ENCODE measurements at regions not wholly inside any gene's neighbourhood (a gene's known extent, or its start where the extent isn't known, plus 50 kb on each side); places are given as distances from the start of the nearest gene placed in this dataset.

DNA sequence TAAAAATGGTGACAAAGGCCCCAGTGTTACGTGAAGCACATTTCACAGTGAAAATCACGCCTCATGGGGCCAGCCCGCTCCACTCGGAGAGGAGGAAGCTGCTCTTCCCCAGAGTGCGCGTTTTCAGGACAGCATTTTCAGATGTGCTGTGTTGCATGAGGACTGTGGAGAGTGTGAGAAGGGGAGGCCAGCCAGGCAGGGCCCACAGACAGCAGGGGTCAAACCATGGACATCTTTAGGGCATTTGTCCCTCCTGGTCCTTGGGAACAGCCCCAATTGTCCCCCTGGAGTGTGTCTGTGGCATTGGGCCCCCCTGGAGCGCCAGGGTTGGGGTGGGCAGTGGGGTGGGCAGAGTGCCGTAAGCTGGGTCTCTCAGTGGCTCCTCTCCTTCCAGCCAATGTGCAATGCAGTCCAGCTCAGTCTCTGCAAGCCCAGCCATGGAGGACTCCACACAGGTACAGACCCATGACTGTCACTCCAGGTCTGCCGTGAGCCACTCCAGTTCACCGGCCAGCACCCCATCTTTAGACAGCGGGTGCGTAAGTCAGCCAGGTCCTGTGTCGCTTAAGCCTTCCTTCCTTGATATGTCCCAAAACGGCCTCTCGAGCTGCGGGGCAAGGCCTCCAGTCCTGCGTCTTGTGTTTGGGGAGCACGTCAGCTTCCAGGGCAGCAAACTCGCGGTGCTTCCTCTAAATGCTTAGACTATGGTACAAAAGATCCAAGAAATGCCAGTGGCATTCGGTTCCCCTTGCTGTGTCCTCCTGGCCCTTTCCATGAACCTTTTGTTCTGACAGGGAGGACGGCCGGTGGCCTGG is 159.3 kb upstream of the AFDN start:
- TF ChIP-seq, protein P1, sequence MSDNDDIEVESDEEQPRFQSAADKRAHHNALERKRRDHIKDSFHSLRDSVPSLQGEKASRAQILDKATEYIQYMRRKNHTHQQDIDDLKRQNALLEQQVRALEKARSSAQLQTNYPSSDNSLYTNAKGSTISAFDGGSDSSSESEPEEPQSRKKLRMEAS (IDR thresholded peaks at IDR 0.05) = no peak
- TF ChIP-seq RAD21 (IDR thresholded peaks at IDR 0.05; ENCODE audit: low read depth) = no peak

DNA sequence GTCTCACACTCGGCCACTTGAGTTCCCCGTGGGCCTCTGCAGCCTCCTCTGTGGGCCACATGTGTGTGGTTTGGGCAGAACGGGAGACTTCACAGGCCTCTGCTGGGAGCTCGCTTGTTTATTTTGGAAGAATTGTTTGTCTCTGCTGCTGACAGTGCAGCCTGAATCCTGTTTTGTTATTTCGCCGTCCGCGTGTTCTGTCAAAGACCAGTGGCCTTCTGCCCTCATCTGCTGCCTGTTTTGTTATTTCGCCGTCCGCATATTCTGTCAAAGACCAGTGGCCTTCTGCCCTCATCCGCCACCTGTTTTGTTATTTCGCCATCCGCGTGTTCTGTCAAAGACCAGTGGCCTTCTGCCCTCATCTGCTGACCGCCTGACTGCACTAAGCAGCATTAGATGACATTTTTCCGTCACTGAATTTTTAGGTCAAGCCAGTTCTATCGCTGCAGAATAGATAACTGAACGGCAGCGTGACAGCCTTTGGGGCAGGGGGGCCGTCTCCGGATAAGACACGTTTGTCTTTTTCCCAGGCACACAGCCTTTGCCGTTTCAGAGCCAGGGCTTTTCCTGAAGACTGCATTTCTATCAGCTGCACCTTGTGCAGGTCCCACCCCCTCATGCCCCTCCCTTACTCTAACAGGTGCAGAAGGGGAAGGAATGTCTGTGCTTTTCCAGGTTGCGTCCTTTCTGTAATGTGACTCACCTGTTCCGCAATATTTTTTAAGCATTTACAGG is 158.5 kb upstream of the AFDN start:
- TF ChIP-seq TEAD4 (IDR thresholded peaks at IDR 0.05) = no peak
- no peak for TF ChIP-seq FOXM1 (IDR thresholded peaks at IDR 0.05; ENCODE audit: borderline replicate concordance, low read depth)
- TF ChIP-seq EGR1 (IDR thresholded peaks at IDR 0.05) = no peak
- no peak for TF ChIP-seq TCF12 (IDR thresholded peaks at IDR 0.05; ENCODE audit: low read depth)
- TF ChIP-seq, protein P2, sequence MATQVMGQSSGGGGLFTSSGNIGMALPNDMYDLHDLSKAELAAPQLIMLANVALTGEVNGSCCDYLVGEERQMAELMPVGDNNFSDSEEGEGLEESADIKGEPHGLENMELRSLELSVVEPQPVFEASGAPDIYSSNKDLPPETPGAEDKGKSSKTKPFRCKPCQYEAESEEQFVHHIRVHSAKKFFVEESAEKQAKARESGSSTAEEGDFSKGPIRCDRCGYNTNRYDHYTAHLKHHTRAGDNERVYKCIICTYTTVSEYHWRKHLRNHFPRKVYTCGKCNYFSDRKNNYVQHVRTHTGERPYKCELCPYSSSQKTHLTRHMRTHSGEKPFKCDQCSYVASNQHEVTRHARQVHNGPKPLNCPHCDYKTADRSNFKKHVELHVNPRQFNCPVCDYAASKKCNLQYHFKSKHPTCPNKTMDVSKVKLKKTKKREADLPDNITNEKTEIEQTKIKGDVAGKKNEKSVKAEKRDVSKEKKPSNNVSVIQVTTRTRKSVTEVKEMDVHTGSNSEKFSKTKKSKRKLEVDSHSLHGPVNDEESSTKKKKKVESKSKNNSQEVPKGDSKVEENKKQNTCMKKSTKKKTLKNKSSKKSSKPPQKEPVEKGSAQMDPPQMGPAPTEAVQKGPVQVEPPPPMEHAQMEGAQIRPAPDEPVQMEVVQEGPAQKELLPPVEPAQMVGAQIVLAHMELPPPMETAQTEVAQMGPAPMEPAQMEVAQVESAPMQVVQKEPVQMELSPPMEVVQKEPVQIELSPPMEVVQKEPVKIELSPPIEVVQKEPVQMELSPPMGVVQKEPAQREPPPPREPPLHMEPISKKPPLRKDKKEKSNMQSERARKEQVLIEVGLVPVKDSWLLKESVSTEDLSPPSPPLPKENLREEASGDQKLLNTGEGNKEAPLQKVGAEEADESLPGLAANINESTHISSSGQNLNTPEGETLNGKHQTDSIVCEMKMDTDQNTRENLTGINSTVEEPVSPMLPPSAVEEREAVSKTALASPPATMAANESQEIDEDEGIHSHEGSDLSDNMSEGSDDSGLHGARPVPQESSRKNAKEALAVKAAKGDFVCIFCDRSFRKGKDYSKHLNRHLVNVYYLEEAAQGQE (IDR thresholded peaks at IDR 0.05; ENCODE audit: low read depth) = no peak
- no peak for TF ChIP-seq YY1 (IDR thresholded peaks at IDR 0.05; ENCODE audit: low read depth)
- TF ChIP-seq, protein P1 (IDR thresholded peaks at IDR 0.05) = no peak
- no peak for TF ChIP-seq CEBPB (IDR thresholded peaks at IDR 0.05)
- TF ChIP-seq EP300 (IDR thresholded peaks at IDR 0.05; ENCODE audit: borderline replicate concordance) = no peak
- no peak for TF ChIP-seq NFIC (IDR thresholded peaks at IDR 0.05)
- TF ChIP-seq CREB1 (IDR thresholded peaks at IDR 0.05; ENCODE audit: low read depth) = no peak
- no peak for TF ChIP-seq ZBTB7A (IDR thresholded peaks at IDR 0.05; ENCODE audit: low read depth)
- no peak for TF ChIP-seq TAF1 (IDR thresholded peaks at IDR 0.05; ENCODE audit: low read depth)
- no peak for TF ChIP-seq RAD21 (IDR thresholded peaks at IDR 0.05; ENCODE audit: low read depth)
- TF ChIP-seq, protein P3, sequence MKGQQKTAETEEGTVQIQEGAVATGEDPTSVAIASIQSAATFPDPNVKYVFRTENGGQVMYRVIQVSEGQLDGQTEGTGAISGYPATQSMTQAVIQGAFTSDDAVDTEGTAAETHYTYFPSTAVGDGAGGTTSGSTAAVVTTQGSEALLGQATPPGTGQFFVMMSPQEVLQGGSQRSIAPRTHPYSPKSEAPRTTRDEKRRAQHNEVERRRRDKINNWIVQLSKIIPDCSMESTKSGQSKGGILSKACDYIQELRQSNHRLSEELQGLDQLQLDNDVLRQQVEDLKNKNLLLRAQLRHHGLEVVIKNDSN (IDR thresholded peaks at IDR 0.05) = no peak

DNA sequence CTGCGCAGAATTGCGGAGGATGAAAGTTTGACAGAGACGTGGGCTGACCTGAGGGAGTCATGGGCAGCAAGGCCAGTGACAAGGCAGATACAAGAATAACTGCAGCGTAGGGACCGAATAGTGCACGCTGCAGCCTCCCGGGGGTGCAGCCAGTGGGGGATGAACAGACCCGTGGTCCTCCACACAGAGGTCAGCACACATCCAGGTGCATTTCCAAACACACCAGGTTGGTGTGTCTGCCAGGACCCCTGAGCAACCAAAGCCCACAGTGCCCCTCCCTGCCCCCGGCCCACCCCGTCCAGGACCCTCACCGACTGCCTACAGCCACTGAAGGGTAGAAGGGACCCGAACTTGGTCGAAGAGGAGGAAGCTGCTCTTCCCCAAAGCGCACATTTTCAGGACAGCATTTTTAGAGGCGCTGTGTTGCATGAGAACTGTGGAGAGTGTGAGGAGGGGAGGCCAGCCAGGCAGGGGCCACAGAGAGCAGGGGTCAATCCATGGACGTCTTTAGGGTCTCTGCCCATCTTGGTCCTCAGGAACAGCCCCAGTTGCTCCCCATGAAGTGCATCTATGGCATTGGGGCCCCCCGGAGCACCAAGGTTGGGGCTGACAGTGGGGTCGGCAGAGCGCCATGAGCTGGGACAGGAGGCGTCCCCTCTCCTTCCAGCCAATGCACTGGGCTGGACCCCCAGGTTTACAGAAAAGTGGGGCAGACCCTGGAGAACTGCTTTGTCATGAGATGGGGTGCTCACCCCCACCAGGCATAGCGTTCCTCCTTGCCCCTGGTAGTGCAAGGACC is 157.8 kb upstream of the AFDN start:
- no peak for TF ChIP-seq TCF12 (IDR thresholded peaks at IDR 0.05; ENCODE audit: low read depth)
- TF ChIP-seq EP300 (IDR thresholded peaks at IDR 0.05; ENCODE audit: borderline replicate concordance) = no peak
- TF ChIP-seq TEAD4 (IDR thresholded peaks at IDR 0.05) = no peak
- TF ChIP-seq EGR1 (IDR thresholded peaks at IDR 0.05) = no peak
- TF ChIP-seq, protein P3 (IDR thresholded peaks at IDR 0.05) = no peak
- TF ChIP-seq, protein P1 (IDR thresholded peaks at IDR 0.05) = no peak
- TF ChIP-seq FOXM1 (IDR thresholded peaks at IDR 0.05; ENCODE audit: borderline replicate concordance, low read depth) = no peak
- no peak for TF ChIP-seq CEBPB (IDR thresholded peaks at IDR 0.05)
- TF ChIP-seq YY1 (IDR thresholded peaks at IDR 0.05; ENCODE audit: low read depth) = no peak
- no peak for TF ChIP-seq CREB1 (IDR thresholded peaks at IDR 0.05; ENCODE audit: low read depth)
- no peak for TF ChIP-seq NFIC (IDR thresholded peaks at IDR 0.05)
- no peak for TF ChIP-seq RAD21 (IDR thresholded peaks at IDR 0.05; ENCODE audit: low read depth)
- TF ChIP-seq ZBTB7A (IDR thresholded peaks at IDR 0.05; ENCODE audit: low read depth) = no peak
- TF ChIP-seq, protein P2 (IDR thresholded peaks at IDR 0.05; ENCODE audit: low read depth) = no peak
- TF ChIP-seq TAF1 (IDR thresholded peaks at IDR 0.05; ENCODE audit: low read depth) = no peak

DNA sequence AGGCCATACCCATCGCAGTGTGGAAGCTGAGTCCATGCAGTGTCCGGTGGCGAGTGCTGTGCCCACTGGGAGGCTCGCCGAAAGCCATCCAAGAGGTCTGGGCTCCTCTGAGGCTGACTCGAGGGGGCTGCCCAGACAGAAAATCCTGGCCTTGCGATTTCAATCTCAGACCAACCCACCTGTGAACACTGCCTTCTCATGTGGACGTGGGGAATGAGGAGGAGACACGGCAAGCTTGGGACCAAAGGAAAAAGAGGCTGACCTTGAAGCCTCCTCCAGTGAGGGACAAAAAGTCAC is 157.2 kb upstream of the AFDN start:
- TF ChIP-seq CREB1 (IDR thresholded peaks at IDR 0.05; ENCODE audit: low read depth) (no peak), TAF1 (IDR thresholded peaks at IDR 0.05; ENCODE audit: low read depth) (no peak), YY1 (IDR thresholded peaks at IDR 0.05; ENCODE audit: low read depth) (no peak), EP300 (IDR thresholded peaks at IDR 0.05; ENCODE audit: borderline replicate concordance) (no peak), RAD21 (IDR thresholded peaks at IDR 0.05; ENCODE audit: low read depth) (no peak), CEBPB (IDR thresholded peaks at IDR 0.05) (no peak), FOXM1 (IDR thresholded peaks at IDR 0.05; ENCODE audit: borderline replicate concordance, low read depth) (no peak), TEAD4 (IDR thresholded peaks at IDR 0.05) (no peak), ZBTB7A (IDR thresholded peaks at IDR 0.05; ENCODE audit: low read depth) (no peak), EGR1 (IDR thresholded peaks at IDR 0.05) (no peak), NFIC (IDR thresholded peaks at IDR 0.05) (no peak), TCF12 (IDR thresholded peaks at IDR 0.05; ENCODE audit: low read depth) (no peak)
- TF ChIP-seq, protein P3 (IDR thresholded peaks at IDR 0.05) = no peak
- TF ChIP-seq, protein P2 (IDR thresholded peaks at IDR 0.05; ENCODE audit: low read depth) = no peak
- TF ChIP-seq, protein P1 (IDR thresholded peaks at IDR 0.05) = no peak
